D721Med (cell line): ENCODE measurements at regions not wholly inside any gene's neighbourhood (a gene's known extent, or its start where the extent isn't known, plus 50 kb on each side); places are given as distances from the start of the nearest gene placed in this dataset.

ENCODE experiments used
- DNase-seq: peaks from one replicate; pipeline ENCODE4 v3.0.0; 2011; ENCODE audit warnings: low spot score; ENCODE audit not compliant: insufficient read length
- FAIRE-seq: peaks from 2 replicates; lab custom pipeline; 2011; peaks lifted over from hg19 to GRCh38; lab: Jason Lieb, UNC
- CTCF ChIP-seq: IDR thresholded peaks from 2 replicates; pipeline ENCODE4 v1.5.1; 2012; ENCODE audit warnings: mild to moderate bottlenecking, control low read depth; ENCODE audit not compliant: insufficient read depth; ENCODE audit errors: missing control alignments

DNA sequence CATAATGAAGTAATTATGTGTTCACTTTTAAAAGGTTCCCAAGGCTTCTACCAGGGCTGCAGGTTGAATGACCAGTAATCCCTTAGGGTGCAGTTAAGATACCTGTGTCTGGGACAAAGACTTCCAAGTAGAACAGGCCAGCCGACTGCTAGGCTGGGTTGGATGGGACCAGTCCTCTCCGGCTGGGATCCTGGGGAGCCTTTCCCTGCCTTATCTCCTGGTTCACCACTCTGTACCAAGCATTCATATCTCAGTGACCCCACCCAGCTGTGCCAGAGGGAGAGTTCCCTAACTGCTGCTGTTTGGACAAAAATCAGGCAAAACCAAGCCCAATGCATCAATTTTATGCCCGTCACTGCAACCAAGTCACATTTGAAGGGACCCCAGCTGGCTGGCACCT, 116.2 kb upstream of the ATP1A1 start:
- DNase-seq (no peak), FAIRE-seq (no peak)
- no peak for TF ChIP-seq CTCF

DNA sequence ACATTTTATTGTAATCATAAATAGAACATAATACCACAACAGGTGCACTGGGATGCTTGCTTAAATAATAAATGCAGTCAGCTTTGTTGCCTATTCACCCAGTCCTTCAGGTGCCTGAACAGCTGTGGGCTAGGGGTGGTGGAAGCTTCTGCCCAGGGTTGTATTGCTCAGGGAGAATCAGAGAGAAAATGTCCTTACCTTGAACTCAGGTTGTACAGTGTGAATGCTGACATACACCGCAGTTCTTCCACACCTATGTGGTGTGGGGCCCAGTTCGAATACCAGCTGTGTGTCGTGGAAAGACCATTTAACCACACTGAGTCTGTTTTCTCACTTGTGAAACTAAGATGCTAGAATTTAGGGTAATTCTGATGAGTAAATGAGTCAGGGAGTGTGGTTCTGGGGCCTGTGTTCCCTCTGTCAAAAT, 115.7 kb upstream of the ATP1A1 start:
- DNase-seq (no peak), FAIRE-seq (no peak)
- TF ChIP-seq CTCF = no peak

GRCh38 chr1:116257836-116258235, 115.2 kb upstream of the ATP1A1 start:
- DNase-seq (no peak), FAIRE-seq (no peak)

DNA sequence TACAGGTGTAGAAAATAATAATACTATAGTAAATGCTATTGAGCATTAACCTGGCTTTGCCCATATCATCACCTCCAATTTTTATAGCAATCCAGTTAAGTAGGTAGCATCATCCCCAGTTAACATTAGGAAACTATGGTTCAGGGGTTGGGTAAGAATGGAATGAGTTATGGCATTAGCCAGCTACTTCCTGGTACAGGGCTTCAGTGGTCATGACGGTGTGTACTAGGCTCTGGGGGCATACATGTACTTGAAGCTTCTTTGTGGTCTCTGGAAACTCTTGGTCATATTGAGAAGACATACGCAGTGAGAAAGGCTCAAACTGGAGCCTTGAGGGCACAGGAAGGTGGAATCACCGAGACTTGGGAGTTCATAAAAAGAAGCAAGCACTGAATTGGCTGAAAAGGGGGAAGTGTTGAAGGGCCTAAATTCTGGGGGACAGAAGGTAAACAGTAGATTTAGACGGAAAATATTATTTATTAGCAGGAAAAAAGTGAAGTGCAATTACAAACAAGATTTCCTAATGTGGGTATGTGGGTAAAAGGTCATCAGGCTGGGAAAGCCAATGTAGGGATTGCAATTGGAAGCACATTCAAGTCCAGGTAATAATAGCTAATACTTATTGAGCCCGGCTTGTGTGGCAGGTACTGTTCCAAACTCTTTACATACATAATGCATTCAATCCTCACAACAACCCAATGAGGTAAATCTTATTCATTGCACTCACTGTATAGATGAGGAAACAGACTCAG, 114.2 kb upstream of the ATP1A1 start:
- FAIRE-seq (no peak), DNase-seq (no peak)

More at GRCh38 chr1:116257836-116258235, 115.2 kb upstream of the ATP1A1 start:
- TF ChIP-seq CTCF = no peak

GRCh38 chr1:116259663-116260062, 113.4 kb upstream of the ATP1A1 start:
- DNase-seq (no peak), FAIRE-seq (no peak)
- no peak for TF ChIP-seq CTCF

More for the DNA sequence above, 114.2 kb upstream of the ATP1A1 start:
- no peak for TF ChIP-seq CTCF

GRCh38 chr1:116260115-116260514, 112.9 kb upstream of the ATP1A1 start:
- FAIRE-seq = no peak
- TF ChIP-seq CTCF = no peak
- DNase-seq = no peak

DNA sequence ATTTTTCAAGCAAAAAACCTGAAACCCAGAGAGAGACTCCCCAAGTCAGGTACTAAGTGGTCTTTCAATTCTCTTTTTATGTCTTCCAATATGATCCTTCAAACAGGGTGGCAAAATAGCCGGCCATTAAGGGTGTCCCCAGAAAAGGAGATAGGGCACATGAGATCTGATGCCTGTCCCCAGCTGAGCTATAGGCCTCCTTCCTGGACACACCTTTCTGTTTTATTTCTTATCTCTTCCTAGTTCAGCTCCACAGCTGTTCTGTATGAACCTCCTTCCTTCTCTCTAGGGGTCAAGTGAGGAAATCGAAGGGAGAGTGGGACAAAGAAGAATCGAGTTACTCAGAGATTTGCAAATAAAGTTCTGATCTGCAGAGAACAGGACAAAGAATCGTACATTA, 112.4 kb upstream of the ATP1A1 start:
- no peak for TF ChIP-seq CTCF
- no peak for DNase-seq
- FAIRE-seq = no peak
